GM18520 (cell line): ENCODE measurements at regions not wholly inside any gene's neighbourhood (a gene's known extent, or its start where the extent isn't known, plus 50 kb on each side); places are given as distances from the start of the nearest gene placed in this dataset.

Source experiments
- ATAC-seq: cut with Tn5 transposase; IDR thresholded peaks from one replicate; pipeline ENCODE4 v1.9.1; 2021; ENCODE audit not compliant: unreplicated experiment

- ATAC-seq: no peak
Observed at GRCh38 chr21:17987382-17988101, 168.4 kb upstream of the C21orf91 start.

GRCh38 chr21:17981060-17981740 is 162.0 kb upstream of the C21orf91 start:
- ATAC-seq: no peak

- ATAC-seq: no peak
Observed at GRCh38 chr21:17979763-17980162, 160.6 kb upstream of the C21orf91 start.

- no peak for ATAC-seq
Observed at GRCh38 chr21:17978895-17979294, 159.7 kb upstream of the C21orf91 start.

GRCh38 chr21:17976691-17977090 is 157.5 kb upstream of the C21orf91 start:
- no peak for ATAC-seq

GRCh38 chr21:17976139-17976538 is 157.0 kb upstream of the C21orf91 start:
- ATAC-seq: no peak

GRCh38 chr21:17967319-17967718 is 148.2 kb upstream of the C21orf91 start:
- no peak for ATAC-seq

GRCh38 chr21:17964716-17965115 is 145.6 kb upstream of the C21orf91 start:
- no peak for ATAC-seq

GRCh38 chr21:17964199-17964598 is 145.0 kb upstream of the C21orf91 start:
- ATAC-seq: no peak

GRCh38 chr21:17950591-17950990 is 131.4 kb upstream of the C21orf91 start:
- no peak for ATAC-seq

GRCh38 chr21:17949421-17949820 is 130.3 kb upstream of the C21orf91 start:
- ATAC-seq: no peak

- no peak for ATAC-seq
Observed at GRCh38 chr21:17947531-17947930, 128.4 kb upstream of the C21orf91 start.

- peak; percentile 48 for ATAC-seq
Observed at GRCh38 chr21:17931080-17931479, 111.9 kb upstream of the C21orf91 start.

GRCh38 chr21:17930093-17930492 is 110.9 kb upstream of the C21orf91 start:
- ATAC-seq: no peak

- ATAC-seq: no peak
Observed at GRCh38 chr21:17929510-17929909, 110.4 kb upstream of the C21orf91 start.

- ATAC-seq: no peak
Observed at GRCh38 chr21:17925899-17926298, 106.7 kb upstream of the C21orf91 start.

GRCh38 chr21:17925000-17925610 is 105.9 kb upstream of the C21orf91 start:
- ATAC-seq: peak; percentile 90

- ATAC-seq: no peak
Observed at GRCh38 chr21:17921579-17922530, 102.7 kb upstream of the C21orf91 start.

- ATAC-seq: no peak
Observed at GRCh38 chr21:17915976-17916375, 96.8 kb upstream of the C21orf91 start.

- ATAC-seq: no peak
Observed at GRCh38 chr21:17911628-17912027, 92.5 kb upstream of the C21orf91 start.
